Ectodermal cell (in vitro differentiated cells): ENCODE measurements at regions not wholly inside any gene's neighbourhood (a gene's known extent, or its start where the extent isn't known, plus 50 kb on each side); places are given as distances from the start of the nearest gene placed in this dataset.
"Not testable (repeated sequence)": the region's sequence is repeated elsewhere in the genome, so short reads cannot be mapped to it uniquely, and the experiment has no call there.

Source experiments
- H3K27ac ChIP-seq: 2 replicates; pipeline ENCODE4 v1.7.0; 2013; ENCODE audit warnings: mild to moderate bottlenecking, low read depth, low read length; ENCODE audit not compliant: insufficient read depth, poor library complexity, severe bottlenecking
- H3K27me3 ChIP-seq: 2 replicates; pipeline ENCODE4 v1.7.0; 2013; ENCODE audit warnings: mild to moderate bottlenecking, low read length; ENCODE audit not compliant: insufficient read depth, control insufficient read depth, poor library complexity, severe bottlenecking
- H3K36me3 ChIP-seq: one replicate; pipeline ENCODE4 v1.7.0; 2013; ENCODE audit warnings: low read length; ENCODE audit not compliant: control insufficient read depth, insufficient read depth
- H3K4me1 ChIP-seq: one replicate; pipeline ENCODE4 v1.7.0; 2013; ENCODE audit warnings: low read length; ENCODE audit not compliant: control insufficient read depth, insufficient read depth
- H3K4me3 ChIP-seq: 2 replicates; pipeline ENCODE4 v1.7.0; 2013; ENCODE audit warnings: low read depth, low read length, control low read depth; ENCODE audit not compliant: insufficient read depth
- H3K9me3 ChIP-seq: 2 replicates; pipeline ENCODE4 v1.7.0; 2013; ENCODE audit warnings: mild to moderate bottlenecking, low read length, moderate library complexity; ENCODE audit not compliant: control insufficient read depth
- WGBS, 2 experiments: methylation state at CpG; one replicate each; pipeline ENCODE4 v1.1.7; 2013; ENCODE audit warnings: missing lambda C conversion rate in 2 of 2; 5-methylcytosine and 5-hydroxymethylcytosine counted together

DNA sequence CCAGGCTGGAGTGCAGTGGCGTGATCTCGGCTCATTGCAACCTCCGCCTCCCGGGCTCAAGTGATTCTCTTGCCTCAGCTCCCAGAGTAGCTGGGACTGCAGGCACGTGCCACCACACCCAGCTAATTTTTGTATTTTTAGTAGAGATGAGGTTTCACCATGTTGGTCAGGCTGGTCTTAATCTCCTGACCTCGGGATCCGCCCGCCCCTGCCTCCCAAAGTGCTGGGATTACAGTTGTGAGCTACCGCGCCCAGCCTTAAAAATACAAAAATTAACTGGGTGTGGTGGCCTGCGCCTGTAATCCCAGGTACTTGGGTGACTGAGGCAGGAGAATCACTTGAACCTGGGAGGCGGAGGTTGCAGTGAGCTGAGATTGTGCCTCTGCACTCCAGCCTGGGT, 89.4 kb downstream of the UTRN start:
- H3K4me1 ChIP-seq, H3K4me3 ChIP-seq, H3K36me3 ChIP-seq, H3K27me3 ChIP-seq, H3K27ac ChIP-seq, H3K9me3 ChIP-seq: not testable (repeated sequence)
- WGBS, 2 experiments, result 93% methylated on average over 12 of the region's 12 CpGs

- 79 to 85% methylated on average over 2 of the region's 2 CpGs for WGBS, 2 experiments
- Histone ChIP-seq H3K36me3 (no peaks in the 10 kb centered on the region), H3K4me1 (no peaks in the 10 kb centered on the region), H3K4me3 (no peak overlapping the region), H3K27ac (no peak overlapping the region), H3K27me3 (no peaks in the 10 kb centered on the region), H3K9me3 (no peaks in the 10 kb centered on the region)
Measured at GRCh38 chr6:144377586-144378210, 92.6 kb downstream of the UTRN start.

DNA sequence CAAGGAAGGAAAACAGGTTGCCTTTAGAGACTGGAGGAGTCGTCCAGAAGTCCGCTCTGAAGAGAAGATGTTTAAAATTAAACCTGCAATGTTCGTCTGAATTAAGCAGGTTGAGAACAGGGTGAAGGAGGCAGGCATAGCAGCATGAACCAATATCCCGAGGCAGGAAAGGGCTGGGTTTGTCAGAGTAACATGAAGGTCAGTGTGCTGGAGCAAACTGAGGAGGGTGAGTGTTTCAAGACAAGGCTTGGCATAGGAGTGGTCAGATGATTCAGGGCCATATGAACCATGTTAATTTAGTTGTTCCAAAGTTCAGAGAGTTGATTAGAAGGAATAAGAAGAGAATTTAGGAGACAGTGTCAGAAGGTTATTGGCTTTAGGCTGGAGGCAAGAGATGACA, 93.3 kb downstream of the UTRN start:
- 78 to 82% methylated on average over 4 of the region's 4 CpGs for WGBS, 2 experiments

DNA sequence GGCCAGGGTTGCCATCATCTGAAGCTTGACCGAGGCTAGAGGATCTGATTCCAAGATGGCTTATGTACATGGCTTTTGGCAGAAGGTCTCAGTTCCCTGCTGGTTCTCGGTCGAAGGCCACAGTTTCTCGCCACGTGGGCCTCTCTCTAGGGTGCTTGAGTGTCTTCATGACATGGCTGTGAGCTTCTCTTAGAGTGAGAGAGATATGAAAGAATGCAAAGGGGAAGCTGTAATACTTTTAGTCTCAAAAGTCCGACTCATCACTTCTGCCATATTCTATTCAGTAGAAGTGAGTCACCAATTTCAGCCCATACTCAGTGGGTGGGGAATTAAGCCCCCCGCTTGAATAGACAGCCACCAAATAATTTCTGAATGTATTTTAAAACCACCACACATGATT, 94.2 kb downstream of the UTRN start:
- Histone ChIP-seq H3K4me3 (no peak overlapping the region), H3K36me3 (no peaks in the 10 kb centered on the region), H3K9me3 (no peaks in the 10 kb centered on the region), H3K27me3 (no peaks in the 10 kb centered on the region), H3K4me1 (no peaks in the 10 kb centered on the region), H3K27ac (no peak overlapping the region)
- WGBS, 2 experiments, result 92 to 96% methylated on average over 6 to 7 of the region's 7 CpGs

More for the DNA sequence above, 93.3 kb downstream of the UTRN start:
- H3K27ac ChIP-seq, result no peak overlapping the region
- no peaks in the 10 kb centered on the region for H3K27me3 ChIP-seq
- no peaks in the 10 kb centered on the region for H3K36me3 ChIP-seq
- H3K4me3 ChIP-seq, result no peak overlapping the region
- no peaks in the 10 kb centered on the region for H3K4me1 ChIP-seq
- H3K9me3 ChIP-seq, result no peaks in the 10 kb centered on the region

DNA sequence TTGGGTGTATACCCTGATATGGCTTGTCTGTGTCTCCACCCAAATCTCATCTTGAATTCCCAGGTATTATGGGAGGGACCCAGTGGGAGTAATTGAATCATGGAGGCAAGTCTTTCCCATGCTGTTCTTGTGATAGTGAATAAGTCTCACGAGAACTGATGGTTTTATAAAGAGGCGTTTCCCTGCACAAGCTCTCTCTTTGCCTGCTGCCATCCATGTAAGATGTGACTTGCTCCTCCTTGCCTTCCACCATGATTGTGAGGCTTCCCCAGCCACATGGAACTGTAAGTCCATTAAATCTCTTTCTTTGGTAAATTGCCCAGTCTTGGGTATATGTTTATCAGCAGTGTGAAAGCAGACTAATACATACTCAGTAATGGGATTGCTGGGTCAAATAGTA, 96.4 kb downstream of the UTRN start:
- H3K9me3 ChIP-seq, H3K27ac ChIP-seq, H3K36me3 ChIP-seq, H3K4me1 ChIP-seq, H3K27me3 ChIP-seq, H3K4me3 ChIP-seq: not testable (repeated sequence)
- WGBS, 2 experiments, result 89 to 95% methylated on average over 2 of the region's 2 CpGs

DNA sequence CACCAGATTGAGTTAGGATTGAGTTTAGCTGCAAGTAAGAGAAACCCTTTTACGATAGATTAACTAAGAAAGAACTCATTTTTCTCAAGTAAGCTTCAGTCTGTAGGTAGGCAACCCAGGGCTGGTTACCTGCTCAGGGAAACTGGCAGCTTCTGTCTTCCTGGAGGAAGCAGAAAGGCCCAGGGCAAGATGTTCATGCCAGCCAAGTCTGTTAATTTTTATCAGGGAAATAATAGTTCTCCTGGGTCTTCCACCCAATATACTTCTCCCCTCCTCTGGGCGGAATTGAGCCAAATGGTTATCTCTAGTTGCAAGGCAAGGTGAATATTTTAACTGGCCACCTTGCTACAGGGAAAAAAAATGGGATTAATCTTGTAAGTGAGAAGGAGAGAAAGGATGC, 98.2 kb downstream of the UTRN start:
- no peak overlapping the region for H3K27ac ChIP-seq
- WGBS, 2 experiments, result 93 to 96% methylated on average over 2 of the region's 2 CpGs
- no peaks in the 10 kb centered on the region for H3K9me3 ChIP-seq

GRCh38 chr6:144384427-144384826, 99.3 kb downstream of the UTRN start:
- WGBS, 2 experiments, result 93 to 96% methylated on average over 4 of the region's 4 CpGs
- no peak overlapping the region for H3K4me3 ChIP-seq
- H3K9me3 ChIP-seq, result no peaks in the 10 kb centered on the region
- no peak overlapping the region for H3K27ac ChIP-seq
- H3K27me3 ChIP-seq, result no peaks in the 10 kb centered on the region
- no peaks in the 10 kb centered on the region for H3K4me1 ChIP-seq
- H3K36me3 ChIP-seq, result no peaks in the 10 kb centered on the region

More for the DNA sequence above, 98.2 kb downstream of the UTRN start:
- Histone ChIP-seq H3K36me3 (no peaks in the 10 kb centered on the region), H3K4me1 (no peaks in the 10 kb centered on the region), H3K27me3 (no peaks in the 10 kb centered on the region), H3K4me3 (no peak overlapping the region)

DNA sequence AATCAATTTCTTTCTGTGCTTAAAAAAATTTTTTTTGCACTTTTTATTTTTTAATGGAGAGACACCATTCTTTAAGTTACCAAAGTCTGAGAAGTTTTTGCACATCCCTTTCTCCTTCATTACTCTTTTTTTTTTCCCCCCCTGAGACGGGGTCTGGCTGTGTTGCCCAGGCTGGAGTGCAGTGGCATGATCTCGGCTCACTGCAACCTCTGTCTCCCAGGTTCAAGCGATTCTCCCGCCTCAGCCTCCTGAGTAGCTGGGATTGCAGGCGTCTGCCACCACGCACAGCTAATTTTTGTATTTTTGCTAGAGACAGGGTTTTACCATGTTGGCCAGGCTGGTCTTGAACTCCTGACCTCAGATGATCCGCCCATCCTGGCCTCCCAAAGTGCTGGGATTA, 104.3 kb downstream of the UTRN start:
- not testable (repeated sequence) for H3K4me1 ChIP-seq, H3K27ac ChIP-seq, H3K36me3 ChIP-seq, H3K27me3 ChIP-seq, H3K9me3 ChIP-seq, H3K4me3 ChIP-seq
- WGBS, 2 experiments, result 92% methylated on average over 7 of the region's 7 CpGs

GRCh38 chr6:144390202-144390601, 105.1 kb downstream of the UTRN start:
- Histone ChIP-seq H3K9me3 (no peaks in the 10 kb centered on the region), H3K27me3 (no peaks in the 10 kb centered on the region), H3K4me1 (no peaks in the 10 kb centered on the region), H3K4me3 (no peak overlapping the region), H3K36me3 (no peaks in the 10 kb centered on the region), H3K27ac (no peak overlapping the region)
- 44% methylated on average over 5 of the region's 5 CpGs for WGBS, 2 experiments

DNA sequence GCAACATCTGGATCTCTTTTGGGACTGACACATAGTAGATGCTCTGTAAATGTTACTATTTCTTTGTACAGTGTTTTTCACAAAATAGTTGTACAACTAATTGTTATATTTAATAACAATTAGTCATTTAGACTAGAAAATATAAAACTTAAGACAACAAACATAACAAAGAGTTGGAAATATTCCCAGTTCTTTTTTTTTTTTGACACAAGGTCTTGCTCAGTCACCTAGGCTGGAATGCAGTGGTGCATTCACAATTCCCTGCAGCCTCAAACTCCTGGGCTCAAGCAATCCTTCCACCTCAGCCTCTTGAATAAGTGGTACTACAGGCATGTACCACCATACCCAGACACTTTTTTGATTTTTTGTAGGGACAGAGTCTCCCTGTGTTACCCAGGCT, 105.8 kb downstream of the UTRN start:
- Histone ChIP-seq H3K36me3 (no peaks in the 10 kb centered on the region), H3K9me3 (no peaks in the 10 kb centered on the region), H3K27ac (no peak overlapping the region), H3K4me3 (no peak overlapping the region), H3K4me1 (no peaks in the 10 kb centered on the region), H3K27me3 (no peaks in the 10 kb centered on the region)

GRCh38 chr6:144392536-144392935, 107.4 kb downstream of the UTRN start:
- H3K4me1 ChIP-seq, result no peaks in the 10 kb centered on the region

More at GRCh38 chr6:144392536-144392935, 107.4 kb downstream of the UTRN start:
- Histone ChIP-seq H3K27ac (no peak overlapping the region), H3K4me3 (no peak overlapping the region), H3K36me3 (no peaks in the 10 kb centered on the region), H3K27me3 (no peaks in the 10 kb centered on the region), H3K9me3 (peaks cover 2% of the 10 kb centered on the region)
- WGBS, 2 experiments, result 88 to 93% methylated on average over 1 of the region's 1 CpG
